ENCODE measurements at regions not wholly inside any gene's neighbourhood (a gene's known extent, or its start where the extent isn't known, plus 50 kb on each side); places are given as distances from the start of the nearest gene placed in this dataset.

- H3K9me3 Mint-ChIP-seq (ENCODE audit: low read depth, unreplicated experiment): peaks cover 2% of the 10 kb centered on the region
- intact Hi-C loops (cut with micrococcal nuclease; ENCODE audit: unreplicated experiment): no loop called here
These were observed 140.2 kb upstream of the CHST15 start for GRCh38 chr10:124233546-124234138.

GRCh38 chr10:124232686-124233545, 139.5 kb upstream of the CHST15 start:
- intact Hi-C loops (cut with micrococcal nuclease; ENCODE audit: unreplicated experiment): no loop called here
- CTCF ChIA-PET: no interaction called here
- no TSS peak for BruUV-seq (replicated peaks)

More at GRCh38 chr10:124233546-124234138, 140.2 kb upstream of the CHST15 start:
- CTCF ChIA-PET: no interaction called here
- no peak for DNase-seq
- no TSS peak for BruUV-seq (replicated peaks)
- Mint-ChIP-seq H3K4me1 (ENCODE audit: low read depth, unreplicated experiment) (no peaks in the 10 kb centered on the region), H3K4me3 (ENCODE audit: low read depth, unreplicated experiment) (no peak overlapping the region), H3K36me3 (ENCODE audit: insufficient read depth, unreplicated experiment) (no peaks in the 10 kb centered on the region), H3K27ac (ENCODE audit: unreplicated experiment) (no peak overlapping the region), H3K27me3 (ENCODE audit: unreplicated experiment) (peaks cover 24% of the 10 kb centered on the region)
- TF ChIP-seq CTCF (IDR thresholded peaks at IDR 0.05; ENCODE audit: unreplicated experiment): no peak

GRCh38 chr10:124231168-124232155, 138.1 kb upstream of the CHST15 start:
- TF ChIP-seq CTCF (IDR thresholded peaks at IDR 0.05; ENCODE audit: unreplicated experiment): no peak
- DNase-seq: no peak
- Mint-ChIP-seq H3K27ac (ENCODE audit: unreplicated experiment) (no peak overlapping the region), H3K36me3 (ENCODE audit: insufficient read depth, unreplicated experiment) (no peaks in the 10 kb centered on the region), H3K9me3 (ENCODE audit: low read depth, unreplicated experiment) (peaks cover 2% of the 10 kb centered on the region), H3K4me1 (ENCODE audit: low read depth, unreplicated experiment) (no peaks in the 10 kb centered on the region), H3K4me3 (ENCODE audit: low read depth, unreplicated experiment) (no peak overlapping the region), H3K27me3 (ENCODE audit: unreplicated experiment) (peaks cover 24% of the 10 kb centered on the region)
- CTCF ChIA-PET: no interaction called here
- intact Hi-C loops (cut with micrococcal nuclease; ENCODE audit: unreplicated experiment): no loop called here
- BruUV-seq (replicated peaks): no TSS peak

More at GRCh38 chr10:124232686-124233545, 139.5 kb upstream of the CHST15 start:
- Mint-ChIP-seq H3K9me3 (ENCODE audit: low read depth, unreplicated experiment) (peaks cover 2% of the 10 kb centered on the region), H3K4me3 (ENCODE audit: low read depth, unreplicated experiment) (no peak overlapping the region), H3K4me1 (ENCODE audit: low read depth, unreplicated experiment) (no peaks in the 10 kb centered on the region), H3K27ac (ENCODE audit: unreplicated experiment) (no peak overlapping the region), H3K27me3 (ENCODE audit: unreplicated experiment) (peaks cover 24% of the 10 kb centered on the region), H3K36me3 (ENCODE audit: insufficient read depth, unreplicated experiment) (no peaks in the 10 kb centered on the region)
- no peak for DNase-seq
- no peak for TF ChIP-seq CTCF (IDR thresholded peaks at IDR 0.05; ENCODE audit: unreplicated experiment)

DNA sequence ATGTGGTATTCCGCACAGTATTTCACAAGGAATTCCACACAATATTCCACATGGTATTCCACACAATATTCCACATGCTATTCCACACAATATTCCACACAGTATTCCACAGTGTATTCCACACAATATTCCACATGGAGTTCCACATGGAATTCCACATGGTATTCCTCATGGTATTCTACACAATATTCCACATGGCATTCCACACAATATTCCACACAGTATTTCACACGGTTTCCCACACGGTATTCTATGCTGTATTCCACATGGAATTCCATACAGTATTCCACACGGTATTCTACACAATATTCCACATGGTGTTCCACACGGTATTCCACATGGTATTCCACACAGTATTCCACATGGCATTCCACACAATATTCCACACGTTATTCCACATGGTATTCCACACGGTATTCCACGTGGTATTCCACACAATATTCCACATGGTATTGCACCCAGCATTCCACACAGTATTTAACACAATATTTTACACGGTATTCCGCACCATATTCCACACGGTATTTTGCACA, 137.3 kb upstream of the CHST15 start:
- intact Hi-C loops (cut with micrococcal nuclease; ENCODE audit: unreplicated experiment): no loop called here
- Mint-ChIP-seq H3K36me3 (ENCODE audit: insufficient read depth, unreplicated experiment) (no peaks in the 10 kb centered on the region), H3K4me1 (ENCODE audit: low read depth, unreplicated experiment) (no peaks in the 10 kb centered on the region), H3K4me3 (ENCODE audit: low read depth, unreplicated experiment) (no peak overlapping the region), H3K27me3 (ENCODE audit: unreplicated experiment) (peaks cover 19% of the 10 kb centered on the region), H3K9me3 (ENCODE audit: low read depth, unreplicated experiment) (peaks cover 2% of the 10 kb centered on the region), H3K27ac (ENCODE audit: unreplicated experiment) (no peak overlapping the region)
- no peak for DNase-seq
- BruUV-seq (replicated peaks): no TSS peak
- no peak for TF ChIP-seq CTCF (IDR thresholded peaks at IDR 0.05; ENCODE audit: unreplicated experiment)
- CTCF ChIA-PET: no interaction called here

Data from Calu3 (cell line).